PC-3 (cell line): ENCODE measurements at regions not wholly inside any gene's neighbourhood (a gene's known extent, or its start where the extent isn't known, plus 50 kb on each side); places are given as distances from the start of the nearest gene placed in this dataset.

ENCODE experiments used
- EZH2 ChIP-seq: fragments of 300-600 bp; sonication (generic); IDR thresholded peaks from one replicate; pipeline ENCODE4 v1.6.1; 2017; ENCODE audit warnings: antibody characterized with exemption, mild to moderate bottlenecking, low read length; ENCODE audit not compliant: unreplicated experiment
- EZH2phosphoT487 ChIP-seq: fragments of 300-600 bp; sonication (generic); IDR thresholded peaks from 2 replicates; pipeline ENCODE4 v1.6.1; 2018; ENCODE audit warnings: mild to moderate bottlenecking, antibody characterized with exemption, low read length, borderline replicate concordance
- TF ChIP-seq, protein P1 (sequence below): fragments of 300-600 bp; sonication (generic); conservative IDR thresholded peaks from 2 replicates; pipeline ENCODE4 v1.5.1; 2017; ENCODE audit warnings: antibody characterized with exemption, low read depth, mild to moderate bottlenecking, low read length

- TF ChIP-seq EZH2 (no peak), EZH2phosphoT487 (no peak)
- TF ChIP-seq, protein P1, sequence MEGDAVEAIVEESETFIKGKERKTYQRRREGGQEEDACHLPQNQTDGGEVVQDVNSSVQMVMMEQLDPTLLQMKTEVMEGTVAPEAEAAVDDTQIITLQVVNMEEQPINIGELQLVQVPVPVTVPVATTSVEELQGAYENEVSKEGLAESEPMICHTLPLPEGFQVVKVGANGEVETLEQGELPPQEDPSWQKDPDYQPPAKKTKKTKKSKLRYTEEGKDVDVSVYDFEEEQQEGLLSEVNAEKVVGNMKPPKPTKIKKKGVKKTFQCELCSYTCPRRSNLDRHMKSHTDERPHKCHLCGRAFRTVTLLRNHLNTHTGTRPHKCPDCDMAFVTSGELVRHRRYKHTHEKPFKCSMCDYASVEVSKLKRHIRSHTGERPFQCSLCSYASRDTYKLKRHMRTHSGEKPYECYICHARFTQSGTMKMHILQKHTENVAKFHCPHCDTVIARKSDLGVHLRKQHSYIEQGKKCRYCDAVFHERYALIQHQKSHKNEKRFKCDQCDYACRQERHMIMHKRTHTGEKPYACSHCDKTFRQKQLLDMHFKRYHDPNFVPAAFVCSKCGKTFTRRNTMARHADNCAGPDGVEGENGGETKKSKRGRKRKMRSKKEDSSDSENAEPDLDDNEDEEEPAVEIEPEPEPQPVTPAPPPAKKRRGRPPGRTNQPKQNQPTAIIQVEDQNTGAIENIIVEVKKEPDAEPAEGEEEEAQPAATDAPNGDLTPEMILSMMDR = no peak
Measured at GRCh38 chr9:16202221-16202620, 649.4 kb downstream of the CCDC171 start.
